OCI-LY1 (cell line): ENCODE measurements at regions not wholly inside any gene's neighbourhood (a gene's known extent, or its start where the extent isn't known, plus 50 kb on each side); places are given as distances from the start of the nearest gene placed in this dataset.
"Not testable (repeated sequence)": the region's sequence is repeated elsewhere in the genome, so short reads cannot be mapped to it uniquely, and the experiment has no call there.

Experiments
- H2AFZ ChIP-seq: fragments of 200-600 bp; sonication (generic), shearing (Covaris generic); 2 replicates; pipeline ENCODE4 v1.6.0; 2014; ENCODE audit warnings: antibody characterized with exemption, mild to moderate bottlenecking, low read length
- H3F3A ChIP-seq: fragments of 200-600 bp; sonication (generic), shearing (Covaris generic); 2 replicates; pipeline ENCODE4 v1.6.0; 2014; ENCODE audit warnings: mild to moderate bottlenecking, antibody characterized with exemption, low read length, moderate library complexity; ENCODE audit not compliant: insufficient read depth
- H3K27ac ChIP-seq: fragments of 200-600 bp; sonication (generic); 2 replicates; pipeline ENCODE4 v1.5.1; 2014; ENCODE audit warnings: low read length, mixed run types, mild to moderate bottlenecking, low read depth; ENCODE audit not compliant: poor library complexity, severe bottlenecking
- H3K27me3 ChIP-seq: fragments of 200-600 bp; sonication (generic); 2 replicates; pipeline ENCODE4 v1.6.0; 2014; ENCODE audit warnings: antibody characterized with exemption, mild to moderate bottlenecking, low read length, moderate library complexity; ENCODE audit not compliant: insufficient read depth
- H3K36me3 ChIP-seq: fragments of 200-600 bp; sonication (generic); 2 replicates; pipeline ENCODE4 v1.6.1; 2014; ENCODE audit warnings: mild to moderate bottlenecking, antibody characterized with exemption, low read length, moderate library complexity, mixed read lengths; ENCODE audit not compliant: insufficient read depth
- H3K4me1 ChIP-seq: fragments of 200-600 bp; sonication (generic); 2 replicates; pipeline ENCODE4 v1.5.1; 2014; ENCODE audit warnings: mild to moderate bottlenecking, low read length, moderate library complexity; ENCODE audit not compliant: insufficient read depth, severe bottlenecking
- H3K4me2 ChIP-seq: fragments of 200-600 bp; sonication (generic), shearing (Covaris generic); 2 replicates; pipeline ENCODE4 v1.6.1; 2014; ENCODE audit warnings: low read length
- H3K4me3 ChIP-seq: fragments of 200-600 bp; sonication (generic); 2 replicates; pipeline ENCODE4 v1.5.1; 2014; ENCODE audit warnings: low read length, low read depth, mild to moderate bottlenecking, mixed read lengths; ENCODE audit not compliant: poor library complexity, severe bottlenecking
- H3K79me2 ChIP-seq: fragments of 200-600 bp; shearing (Covaris generic); 2 replicates; pipeline ENCODE4 v1.6.1; 2016; ENCODE audit warnings: mixed run types, low read length, mixed read lengths; ENCODE audit not compliant: insufficient read depth
- H3K9ac ChIP-seq: fragments of 200-600 bp; sonication (generic), shearing (Covaris generic); 2 replicates; pipeline ENCODE4 v1.6.1; 2014; ENCODE audit warnings: mild to moderate bottlenecking, low read length, mixed read lengths
- H3K9me2 ChIP-seq: fragments of 200-600 bp; sonication (generic), shearing (Covaris generic); 2 replicates; pipeline ENCODE4 v1.6.1; 2014; ENCODE audit warnings: low read depth, mild to moderate bottlenecking, low read length, mixed read lengths
- H3K9me3 ChIP-seq: fragments of 200-600 bp; shearing (Covaris generic); 2 replicates; pipeline ENCODE4 v1.6.1; 2014; ENCODE audit warnings: low read length, mixed read lengths
- H4K20me1 ChIP-seq: fragments of 200-600 bp; sonication (generic), shearing (Covaris generic); 2 replicates; pipeline ENCODE4 v1.6.0; 2016; ENCODE audit warnings: mild to moderate bottlenecking, low read length; ENCODE audit not compliant: insufficient read depth
- EZH2 ChIP-seq: fragments of 200-600 bp; sonication (generic), shearing (Covaris generic); IDR thresholded peaks from 2 replicates; pipeline ENCODE4 v1.8.0; 2017; ENCODE audit warnings: borderline replicate concordance, mixed run types, mild to moderate bottlenecking, antibody characterized with exemption, low read length, moderate library complexity, mixed read lengths
- TF ChIP-seq, protein P1 (sequence below): fragments of 200-600 bp; sonication (generic), shearing (Covaris generic); IDR thresholded peaks from 2 replicates; pipeline ENCODE4 v1.5.1; 2017; ENCODE audit warnings: mild to moderate bottlenecking, antibody characterized with exemption, low read length, moderate library complexity, mixed read lengths

DNA sequence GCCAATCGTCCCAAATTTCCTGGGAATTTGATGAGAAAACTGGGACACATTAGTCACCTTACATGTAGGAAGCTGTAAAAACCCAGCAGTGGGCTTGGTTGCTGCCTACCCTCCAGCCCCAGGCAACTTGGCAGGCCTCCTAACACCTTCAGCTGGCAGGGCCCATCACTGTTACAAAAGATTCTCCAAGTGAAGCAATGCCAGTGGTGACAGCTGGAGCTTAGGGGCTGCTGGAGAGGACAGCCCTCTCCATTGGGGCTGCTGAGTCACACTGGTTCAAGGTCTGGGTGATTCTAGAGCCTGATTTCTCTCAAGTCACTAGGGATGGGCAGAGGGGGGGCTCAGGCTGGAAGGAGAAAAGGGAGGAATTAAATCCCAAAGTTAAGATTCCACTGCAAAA, 180.6 kb downstream of the COPRS start:
- H3K79me2 ChIP-seq, result no peaks in the 10 kb centered on the region
- H2AFZ ChIP-seq, result no peak overlapping the region
- H3K4me3 ChIP-seq, result no peak overlapping the region
- no peaks in the 10 kb centered on the region for H3K36me3 ChIP-seq
- H3K27ac ChIP-seq, result no peak overlapping the region
- no peaks in the 10 kb centered on the region for H3K4me1 ChIP-seq
- no peak overlapping the region for H3K4me2 ChIP-seq
- TF ChIP-seq EZH2, result no peak
- TF ChIP-seq, protein P1, sequence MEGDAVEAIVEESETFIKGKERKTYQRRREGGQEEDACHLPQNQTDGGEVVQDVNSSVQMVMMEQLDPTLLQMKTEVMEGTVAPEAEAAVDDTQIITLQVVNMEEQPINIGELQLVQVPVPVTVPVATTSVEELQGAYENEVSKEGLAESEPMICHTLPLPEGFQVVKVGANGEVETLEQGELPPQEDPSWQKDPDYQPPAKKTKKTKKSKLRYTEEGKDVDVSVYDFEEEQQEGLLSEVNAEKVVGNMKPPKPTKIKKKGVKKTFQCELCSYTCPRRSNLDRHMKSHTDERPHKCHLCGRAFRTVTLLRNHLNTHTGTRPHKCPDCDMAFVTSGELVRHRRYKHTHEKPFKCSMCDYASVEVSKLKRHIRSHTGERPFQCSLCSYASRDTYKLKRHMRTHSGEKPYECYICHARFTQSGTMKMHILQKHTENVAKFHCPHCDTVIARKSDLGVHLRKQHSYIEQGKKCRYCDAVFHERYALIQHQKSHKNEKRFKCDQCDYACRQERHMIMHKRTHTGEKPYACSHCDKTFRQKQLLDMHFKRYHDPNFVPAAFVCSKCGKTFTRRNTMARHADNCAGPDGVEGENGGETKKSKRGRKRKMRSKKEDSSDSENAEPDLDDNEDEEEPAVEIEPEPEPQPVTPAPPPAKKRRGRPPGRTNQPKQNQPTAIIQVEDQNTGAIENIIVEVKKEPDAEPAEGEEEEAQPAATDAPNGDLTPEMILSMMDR, result no peak
- H3K9me2 ChIP-seq, result no peaks in the 10 kb centered on the region
- H3F3A ChIP-seq, result no peaks in the 10 kb centered on the region
- no peaks in the 10 kb centered on the region for H3K27me3 ChIP-seq
- no peak overlapping the region for H3K9ac ChIP-seq
- no peaks in the 10 kb centered on the region for H3K9me3 ChIP-seq
- H4K20me1 ChIP-seq, result no peaks in the 10 kb centered on the region

DNA sequence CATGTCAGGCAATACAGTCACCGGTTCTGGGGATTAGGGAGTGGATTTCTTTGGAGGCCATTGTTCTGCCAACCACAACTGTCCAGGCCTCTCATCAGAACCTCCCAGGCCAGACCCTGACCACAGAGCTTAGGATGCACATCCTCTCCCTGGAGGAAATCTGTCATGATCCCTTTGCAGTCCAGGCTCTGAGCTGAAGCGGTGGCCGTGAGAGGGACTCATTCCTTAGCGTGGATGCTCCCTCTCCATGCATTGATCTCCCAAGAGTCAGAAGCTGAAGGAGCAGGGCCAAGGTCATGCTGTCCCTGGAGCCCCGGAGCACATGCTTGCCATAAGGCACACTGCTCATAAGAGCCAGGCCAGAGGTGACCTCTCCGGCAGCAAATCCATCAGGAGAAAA, 181.4 kb downstream of the COPRS start:
- Histone ChIP-seq H3K9me2 (no peaks in the 10 kb centered on the region), H3K4me2 (no peak overlapping the region), H3K27ac (no peak overlapping the region), H3K36me3 (no peaks in the 10 kb centered on the region), H3K27me3 (no peaks in the 10 kb centered on the region), H3K4me3 (no peak overlapping the region), H3K4me1 (no peaks in the 10 kb centered on the region), H2AFZ (no peak overlapping the region), H4K20me1 (no peaks in the 10 kb centered on the region), H3K9me3 (no peaks in the 10 kb centered on the region), H3F3A (no peaks in the 10 kb centered on the region), H3K9ac (no peak overlapping the region), H3K79me2 (no peaks in the 10 kb centered on the region)
- TF ChIP-seq, protein P1, result no peak
- no peak for TF ChIP-seq EZH2

GRCh38 chr17:31677036-31677435, 182.0 kb downstream of the COPRS start:
- Histone ChIP-seq H2AFZ (no peak overlapping the region), H4K20me1 (no peaks in the 10 kb centered on the region), H3K36me3 (no peaks in the 10 kb centered on the region), H3K79me2 (no peaks in the 10 kb centered on the region), H3K4me3 (no peak overlapping the region), H3K4me1 (no peaks in the 10 kb centered on the region), H3K9me2 (no peaks in the 10 kb centered on the region), H3K27ac (no peak overlapping the region), H3K4me2 (no peak overlapping the region), H3K27me3 (no peaks in the 10 kb centered on the region), H3K9ac (no peak overlapping the region), H3K9me3 (no peaks in the 10 kb centered on the region), H3F3A (no peaks in the 10 kb centered on the region)
- no peak for TF ChIP-seq EZH2
- TF ChIP-seq, protein P1, result no peak

- not testable (repeated sequence) for H4K20me1 ChIP-seq, H3K4me2 ChIP-seq, H3K27me3 ChIP-seq, H3K4me1 ChIP-seq, H3K9me2 ChIP-seq, H3K4me3 ChIP-seq, H3K9ac ChIP-seq, H2AFZ ChIP-seq, H3F3A ChIP-seq, H3K36me3 ChIP-seq, H3K9me3 ChIP-seq, H3K79me2 ChIP-seq, H3K27ac ChIP-seq
Measured at GRCh38 chr17:31675392-31675791, 183.7 kb downstream of the COPRS start.
